GM19452 (cell line): ENCODE measurements at regions not wholly inside any gene's neighbourhood (a gene's known extent, or its start where the extent isn't known, plus 50 kb on each side); places are given as distances from the start of the nearest gene placed in this dataset.

Source experiments
- ATAC-seq: cut with Tn5 transposase; IDR thresholded peaks from one replicate; pipeline ENCODE4 v1.9.1; 2021; ENCODE audit not compliant: unreplicated experiment

- no peak for ATAC-seq
These were observed 55.0 kb upstream of the PKDCC start for GRCh38 chr2:41992671-41993434.

- ATAC-seq: no peak
These were observed 54.3 kb upstream of the PKDCC start for GRCh38 chr2:41993435-41993925.

- ATAC-seq: no peak
These were observed 53.6 kb upstream of the PKDCC start for GRCh38 chr2:41994233-41994637.

- no peak for ATAC-seq
These were observed 53.2 kb upstream of the PKDCC start for GRCh38 chr2:41994661-41995060.

GRCh38 chr2:41997561-41997960 is 50.3 kb upstream of the PKDCC start:
- ATAC-seq: no peak
